ENCODE measurements at regions not wholly inside any gene's neighbourhood (a gene's known extent, or its start where the extent isn't known, plus 50 kb on each side); places are given as distances from the start of the nearest gene placed in this dataset.
"Not testable (repeated sequence)": the region's sequence is repeated elsewhere in the genome, so short reads cannot be mapped to it uniquely, and the experiment has no call there.

- no peak for DNase-seq
Observed at GRCh38 chr1:105004515-105004914, 1254.8 kb downstream of the AMY1C start.

GRCh38 chr1:105005594-105006195, 1256.0 kb downstream of the AMY1C start:
- no peak for DNase-seq

- DNase-seq, result no peak
Observed at GRCh38 chr1:105017587-105017986, 1267.9 kb downstream of the AMY1C start.

GRCh38 chr1:105023719-105024118, 1274.0 kb downstream of the AMY1C start:
- DNase-seq, result no peak

- no peak for DNase-seq
Observed at GRCh38 chr1:105027838-105028471, 1278.3 kb downstream of the AMY1C start.

- DNase-seq, result no peak
Observed at GRCh38 chr1:105072446-105072845, 1322.7 kb downstream of the AMY1C start.

- no peak for DNase-seq
Observed at GRCh38 chr1:105072850-105073249, 1323.2 kb downstream of the AMY1C start.

- no peak for DNase-seq
Observed at GRCh38 chr1:105073660-105074059, 1324.0 kb downstream of the AMY1C start.

- DNase-seq, result no peak
Observed at GRCh38 chr1:105083611-105084010, 1333.9 kb downstream of the AMY1C start.

- DNase-seq, result no peak
Observed at GRCh38 chr1:105087506-105087905, 1337.8 kb downstream of the AMY1C start.

GRCh38 chr1:105088166-105088565, 1338.5 kb downstream of the AMY1C start:
- no peak for DNase-seq

- DNase-seq, result not testable (repeated sequence)
Observed at GRCh38 chr1:105093893-105094292, 1344.2 kb downstream of the AMY1C start.

- no peak for DNase-seq
Observed at GRCh38 chr1:105100102-105100501, 1350.4 kb downstream of the AMY1C start.

- DNase-seq, result no peak
Observed at GRCh38 chr1:105101261-105101660, 1351.6 kb downstream of the AMY1C start.

- DNase-seq, result no peak
Observed at GRCh38 chr1:105102371-105102770, 1352.7 kb downstream of the AMY1C start.

GRCh38 chr1:105122041-105122440, 1372.3 kb downstream of the AMY1C start:
- DNase-seq, result no peak

GRCh38 chr1:105137543-105138457, 1388.1 kb downstream of the AMY1C start:
- no peak for DNase-seq

- no peak for DNase-seq
Observed at GRCh38 chr1:105138458-105138893, 1388.8 kb downstream of the AMY1C start.

GRCh38 chr1:105172788-105173187, 1423.1 kb downstream of the AMY1C start:
- no peak for DNase-seq

GRCh38 chr1:105180789-105181188, 1431.1 kb downstream of the AMY1C start:
- DNase-seq, result no peak

- DNase-seq, result no peak
Observed at GRCh38 chr1:105204836-105205371, 1455.2 kb downstream of the AMY1C start.

- DNase-seq, result no peak
Observed at GRCh38 chr1:105208581-105208980, 1458.9 kb downstream of the AMY1C start.

GRCh38 chr1:105210747-105211146, 1461.0 kb downstream of the AMY1C start:
- DNase-seq, result no peak
